GM19395 (cell line): ENCODE measurements at regions not wholly inside any gene's neighbourhood (a gene's known extent, or its start where the extent isn't known, plus 50 kb on each side); places are given as distances from the start of the nearest gene placed in this dataset.
"Not testable (repeated sequence)": the region's sequence is repeated elsewhere in the genome, so short reads cannot be mapped to it uniquely, and the experiment has no call there.

Experiments
- ATAC-seq: cut with Tn5 transposase; IDR thresholded peaks from one replicate; pipeline ENCODE4 v1.9.1; 2021; ENCODE audit warnings: mild to moderate bottlenecking, moderate library complexity; ENCODE audit not compliant: unreplicated experiment

DNA sequence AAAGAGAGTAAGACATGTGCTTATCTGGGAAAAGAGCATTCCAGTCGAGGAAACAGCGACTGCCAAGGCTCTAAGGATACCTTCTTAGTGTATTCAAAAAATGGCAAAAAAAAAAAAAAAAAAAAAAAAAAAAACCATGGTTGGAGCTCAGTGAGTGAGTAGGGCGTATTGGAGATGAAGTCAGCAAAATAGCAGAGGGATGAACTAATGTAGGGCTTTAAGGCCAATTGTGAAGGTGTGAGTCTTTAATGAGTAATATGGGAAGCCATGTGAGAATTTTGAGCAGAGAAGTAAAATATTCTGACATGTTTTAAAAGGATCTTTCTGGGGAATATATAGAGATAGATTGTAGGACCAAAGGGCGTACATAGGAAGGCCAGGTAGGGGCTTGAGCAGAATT, 498.6 kb upstream of the ISX start:
- no peak for ATAC-seq

GRCh38 chr22:34570408-34570807, 495.6 kb upstream of the ISX start:
- ATAC-seq: no peak

GRCh38 chr22:34579519-34579918, 486.4 kb upstream of the ISX start:
- no peak for ATAC-seq

- ATAC-seq: no peak
Measured at GRCh38 chr22:34587357-34588356, 478.3 kb upstream of the ISX start.

GRCh38 chr22:34588871-34589545, 476.9 kb upstream of the ISX start:
- no peak for ATAC-seq

GRCh38 chr22:34592123-34592740, 473.7 kb upstream of the ISX start:
- ATAC-seq: no peak

DNA sequence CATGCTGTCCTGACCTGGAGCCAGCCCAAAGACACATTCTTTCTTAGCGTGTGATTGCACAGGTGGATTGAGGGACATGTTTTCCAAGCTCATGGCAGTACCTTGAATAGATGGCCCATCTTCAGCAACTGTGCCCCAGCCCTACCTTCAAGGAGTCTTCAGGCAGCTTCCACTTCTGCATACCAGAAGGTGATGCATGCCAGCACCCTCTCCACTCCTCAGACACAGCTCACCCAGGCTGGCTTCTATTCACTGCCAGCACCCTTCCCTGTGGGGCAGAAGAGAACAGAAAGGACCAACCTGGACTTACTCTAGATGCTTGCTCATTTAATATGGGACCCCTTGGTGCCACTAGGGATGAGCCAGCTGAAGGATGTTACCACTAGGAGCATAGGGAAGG, 466.4 kb upstream of the ISX start:
- ATAC-seq: no peak

- no peak for ATAC-seq
Measured at GRCh38 chr22:34604312-34604711, 461.6 kb upstream of the ISX start.

- no peak for ATAC-seq
Measured at GRCh38 chr22:34608106-34608505, 457.9 kb upstream of the ISX start.

GRCh38 chr22:34608540-34609115, 457.3 kb upstream of the ISX start:
- no peak for ATAC-seq

- ATAC-seq: no peak
Measured at GRCh38 chr22:34609646-34610045, 456.3 kb upstream of the ISX start.

DNA sequence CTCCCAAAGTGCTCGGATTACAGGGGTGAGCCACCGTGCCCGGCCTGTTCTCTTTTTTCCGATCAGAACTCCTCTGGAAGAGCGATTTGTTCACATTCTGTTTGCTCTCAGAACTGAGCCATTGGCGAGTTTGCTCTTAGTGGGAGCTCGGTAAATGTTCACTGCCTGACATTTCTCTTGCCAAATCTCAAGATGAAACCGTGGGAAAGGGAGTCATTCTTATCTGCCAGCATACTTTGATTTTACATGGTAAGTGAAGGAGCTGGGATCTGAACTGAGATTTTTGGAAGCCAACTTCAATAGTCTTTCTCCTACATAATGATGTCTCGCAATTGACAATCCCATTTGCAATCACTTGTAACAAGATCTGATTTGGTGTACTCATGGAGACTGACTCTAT, 445.8 kb upstream of the ISX start:
- no peak for ATAC-seq

DNA sequence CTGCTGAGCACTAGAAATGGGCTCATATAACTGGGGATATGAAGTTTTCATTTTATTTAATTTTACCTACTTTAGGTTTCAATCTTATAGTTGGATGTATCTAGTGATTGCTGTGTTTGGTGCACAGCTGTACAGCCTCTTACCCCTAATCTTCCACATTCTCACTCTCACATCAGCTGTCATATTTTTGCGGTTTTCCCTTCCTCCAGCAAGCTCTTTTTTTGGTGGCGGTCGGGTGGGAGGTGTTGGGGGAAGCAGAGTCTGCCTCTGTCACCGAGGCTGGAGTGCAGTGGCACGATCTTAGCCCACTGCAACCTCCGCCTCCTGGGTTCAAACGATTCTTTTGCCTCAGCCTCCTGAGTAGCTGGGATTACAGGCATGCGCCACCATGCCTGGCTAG, 445.1 kb upstream of the ISX start:
- no peak for ATAC-seq

- no peak for ATAC-seq
Measured at GRCh38 chr22:34622602-34623001, 443.4 kb upstream of the ISX start.

- no peak for ATAC-seq
Measured at GRCh38 chr22:34623580-34623979, 442.4 kb upstream of the ISX start.

DNA sequence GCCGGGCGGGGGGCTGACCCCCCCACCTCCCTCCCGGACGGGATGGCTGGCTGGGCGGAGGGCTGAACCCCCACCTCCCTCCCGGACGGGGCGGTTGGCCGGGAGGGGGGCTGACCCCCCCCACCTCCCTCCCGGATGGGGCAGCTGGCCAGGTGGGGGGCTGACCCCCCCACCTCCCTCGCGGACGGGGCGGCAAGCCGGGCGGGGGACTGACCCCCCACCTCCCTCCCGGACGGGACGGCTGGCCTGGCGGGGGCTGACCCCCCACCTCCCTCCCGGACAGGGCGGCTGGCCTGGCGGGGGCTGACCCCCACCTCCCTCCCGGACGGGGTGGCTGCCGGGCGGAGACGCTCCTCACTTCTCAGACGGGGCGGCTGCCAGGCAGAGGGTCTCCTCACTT, 440.1 kb upstream of the ISX start:
- ATAC-seq: not testable (repeated sequence)

DNA sequence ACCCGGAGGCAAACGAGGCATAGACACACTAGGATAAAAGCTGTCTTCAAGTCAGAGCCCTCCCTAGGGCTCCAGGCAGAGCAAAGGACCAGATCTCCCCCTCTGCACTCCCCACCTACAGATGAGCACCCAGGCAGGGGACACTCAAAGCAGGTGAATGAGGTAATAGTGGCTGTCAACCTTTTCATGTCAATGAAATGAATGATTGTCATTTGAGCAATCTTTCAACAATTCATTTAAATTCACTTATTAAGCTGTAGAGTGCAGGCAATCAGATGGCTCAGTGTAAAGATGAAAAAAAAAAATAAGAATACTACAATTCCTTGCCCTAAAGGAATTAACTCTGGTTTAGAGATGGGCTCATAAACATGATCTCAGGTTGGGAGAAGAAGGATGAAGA, 427.8 kb upstream of the ISX start:
- ATAC-seq: no peak

DNA sequence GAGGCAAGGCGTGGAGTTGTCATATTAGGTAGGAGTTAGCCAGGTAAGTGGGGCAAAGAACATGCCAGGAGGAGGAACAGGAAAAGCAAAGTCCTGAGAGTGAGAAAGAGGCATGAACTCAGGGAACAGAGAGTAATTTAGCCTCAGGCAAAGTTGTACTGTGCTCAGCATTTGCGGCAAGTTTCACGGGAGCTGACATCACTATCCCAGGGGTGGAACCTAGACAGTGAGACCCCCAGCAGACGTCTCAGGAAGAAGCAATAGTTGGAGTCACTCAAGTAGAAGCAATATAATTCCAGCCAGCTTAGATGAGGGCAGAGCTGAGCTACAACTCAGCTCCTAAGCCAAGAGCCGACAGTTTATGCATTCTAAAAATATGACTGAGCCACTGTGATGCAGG, 426.0 kb upstream of the ISX start:
- ATAC-seq: no peak

- ATAC-seq: no peak
Measured at GRCh38 chr22:34645375-34645774, 420.6 kb upstream of the ISX start.

GRCh38 chr22:34669001-34669400, 397.0 kb upstream of the ISX start:
- ATAC-seq: no peak

- not testable (repeated sequence) for ATAC-seq
Measured at GRCh38 chr22:34683031-34683430, 382.9 kb upstream of the ISX start.
